MCF 10A (cell line): ENCODE measurements at regions not wholly inside any gene's neighbourhood (a gene's known extent, or its start where the extent isn't known, plus 50 kb on each side); places are given as distances from the start of the nearest gene placed in this dataset.

Source experiments
- BruUV-seq: library from RNA; stranded (reverse); fragments of 400-500 nt; replicated peaks from 2 replicates; lab custom pipeline; 2021; lab: Mats Ljungman, UMichigan
- CTCF ChIA-PET: fragments of 300-600 bp; sonication (Branson Sonifier 250); formaldehyde crosslinking; extraction: SDS; loops from one replicate; lab custom pipeline; 2021; ENCODE audit warnings: antibody characterized with exemption, inconsistent platforms; lab: Yijun Ruan, JAX
- POLR2A ChIA-PET: fragments of 300-600, 350-650 bp; sonication (Branson Sonifier 250); formaldehyde crosslinking; extraction: SDS; loops from one replicate; lab custom pipeline; 2020; ENCODE audit warnings: antibody characterized with exemption, inconsistent platforms; lab: Yijun Ruan, JAX
- DNase-seq: peaks from one replicate; pipeline ENCODE4 v3.0.0-alpha.2; 2018; ENCODE audit not compliant: unreplicated experiment
- H3K27ac Mint-ChIP-seq: one replicate; pipeline ENCODE4 v1.8.0; 2022; ENCODE audit warnings: mild to moderate bottlenecking, low read depth, mixed read lengths; ENCODE audit not compliant: unreplicated experiment
- H3K27me3 Mint-ChIP-seq: one replicate; pipeline ENCODE4 v1.8.0; 2022; ENCODE audit warnings: mixed read lengths; ENCODE audit not compliant: insufficient read depth, unreplicated experiment
- H3K36me3 Mint-ChIP-seq: one replicate; pipeline ENCODE4 v1.8.0; 2022; ENCODE audit warnings: mild to moderate bottlenecking, moderate library complexity, mixed read lengths; ENCODE audit not compliant: insufficient read depth, unreplicated experiment
- H3K4me1 Mint-ChIP-seq: one replicate; pipeline ENCODE4 v1.8.0; 2022; ENCODE audit warnings: mixed read lengths; ENCODE audit not compliant: insufficient read depth, unreplicated experiment
- H3K4me3 Mint-ChIP-seq: one replicate; pipeline ENCODE4 v1.8.0; 2022; ENCODE audit warnings: mild to moderate bottlenecking, moderate library complexity, mixed read lengths; ENCODE audit not compliant: unreplicated experiment
- H3K9me3 Mint-ChIP-seq: one replicate; pipeline ENCODE4 v1.8.0; 2022; ENCODE audit warnings: mixed read lengths; ENCODE audit not compliant: unreplicated experiment
- CTCF ChIP-seq: fragments of 200-600 bp; IDR thresholded peaks from one replicate; pipeline ENCODE4 v1.8.0; 2022; ENCODE audit warnings: antibody characterized with exemption, mild to moderate bottlenecking; ENCODE audit not compliant: unreplicated experiment
- intact Hi-C: fragments of 100-400 bp; cut with micrococcal nuclease; formaldehyde crosslinking; loops from 2 replicates; pipeline ENCODE4 v1.14.1; 2022

- no peak for DNase-seq
- H3K27ac Mint-ChIP-seq = no peak overlapping the region
- intact Hi-C loops = no loop called here
- no peak for TF ChIP-seq CTCF
- H3K4me3 Mint-ChIP-seq = no peak overlapping the region
- ChIA-PET CTCF (interaction anchor here (0.6 to 1.9 kb wide), 3 partner anchors 20 to 129 kb away, joined by 3 to 4 read pairs (median 4); no protein-coding TSS in a partner anchor), POLR2A (interaction anchor here (0.7 kb wide), 1 partner anchor 566 kb away, joined by 3 read pairs; no protein-coding TSS in a partner anchor)
- H3K9me3 Mint-ChIP-seq = no peaks in the 10 kb centered on the region
- no TSS peak for BruUV-seq
- H3K27me3 Mint-ChIP-seq = no peaks in the 10 kb centered on the region
- H3K4me1 Mint-ChIP-seq = no peaks in the 10 kb centered on the region
- no peaks in the 10 kb centered on the region for H3K36me3 Mint-ChIP-seq
These were observed 154.1 kb upstream of the TUT7 start for GRCh38 chr9:86508208-86508903.

- no peaks in the 10 kb centered on the region for H3K27me3 Mint-ChIP-seq
These were observed 153.0 kb upstream of the TUT7 start for GRCh38 chr9:86507212-86507630.

GRCh38 chr9:86503942-86504341 is 149.7 kb upstream of the TUT7 start:
- no peak for TF ChIP-seq CTCF
- no TSS peak for BruUV-seq
- Mint-ChIP-seq H3K27me3 (no peaks in the 10 kb centered on the region), H3K4me1 (peaks cover 20% of the 10 kb centered on the region), H3K36me3 (no peaks in the 10 kb centered on the region), H3K9me3 (no peaks in the 10 kb centered on the region), H3K27ac (no peak overlapping the region), H3K4me3 (no peak overlapping the region)
- DNase-seq = no peak
- intact Hi-C loops = no loop called here
- CTCF ChIA-PET = no interaction called here
- POLR2A ChIA-PET = no interaction called here

More at GRCh38 chr9:86507212-86507630, 153.0 kb upstream of the TUT7 start:
- Mint-ChIP-seq H3K9me3 (no peaks in the 10 kb centered on the region), H3K4me3 (no peak overlapping the region), H3K4me1 (no peaks in the 10 kb centered on the region), H3K27ac (no peak overlapping the region), H3K36me3 (no peaks in the 10 kb centered on the region)
- DNase-seq = no peak
- ChIA-PET POLR2A (interaction anchor here (1.1 kb wide), 1 partner anchor 11 kb away, joined by 3 read pairs; no protein-coding TSS in a partner anchor), CTCF (interaction anchor here (0.6 to 1.9 kb wide), 4 partner anchors 17 to 130 kb away, joined by 3 to 4 read pairs (median 4); no protein-coding TSS in a partner anchor)
- no TSS peak for BruUV-seq
- TF ChIP-seq CTCF = no peak
- intact Hi-C loops = no loop called here

- ChIA-PET CTCF (interaction anchor here (0.7 kb wide), 1 partner anchor 30 kb away, joined by 3 read pairs; no protein-coding TSS in a partner anchor), POLR2A (interaction anchor here (0.8 kb wide), 1 partner anchor 443 kb away, joined by 3 read pairs; no protein-coding TSS in a partner anchor)
- no peak for DNase-seq
- no TSS peak for BruUV-seq
- H3K27ac Mint-ChIP-seq = no peak overlapping the region
- no peaks in the 10 kb centered on the region for H3K9me3 Mint-ChIP-seq
- no peaks in the 10 kb centered on the region for H3K36me3 Mint-ChIP-seq
- H3K4me1 Mint-ChIP-seq = peaks cover 20% of the 10 kb centered on the region
- no peak overlapping the region for H3K4me3 Mint-ChIP-seq
- TF ChIP-seq CTCF = no peak
- intact Hi-C loops = no loop called here
- no peaks in the 10 kb centered on the region for H3K27me3 Mint-ChIP-seq
These were observed 149.1 kb upstream of the TUT7 start for GRCh38 chr9:86503314-86503713.
